NAMALWA (cell line): ENCODE measurements at regions not wholly inside any gene's neighbourhood (a gene's known extent, or its start where the extent isn't known, plus 50 kb on each side); places are given as distances from the start of the nearest gene placed in this dataset.
"Not testable (repeated sequence)": the region's sequence is repeated elsewhere in the genome, so short reads cannot be mapped to it uniquely, and the experiment has no call there.

Experiments used
- DNase-seq: peaks from one replicate; pipeline ENCODE4 v3.0.0-alpha.2; 2015; ENCODE audit warnings: low spot score

DNA sequence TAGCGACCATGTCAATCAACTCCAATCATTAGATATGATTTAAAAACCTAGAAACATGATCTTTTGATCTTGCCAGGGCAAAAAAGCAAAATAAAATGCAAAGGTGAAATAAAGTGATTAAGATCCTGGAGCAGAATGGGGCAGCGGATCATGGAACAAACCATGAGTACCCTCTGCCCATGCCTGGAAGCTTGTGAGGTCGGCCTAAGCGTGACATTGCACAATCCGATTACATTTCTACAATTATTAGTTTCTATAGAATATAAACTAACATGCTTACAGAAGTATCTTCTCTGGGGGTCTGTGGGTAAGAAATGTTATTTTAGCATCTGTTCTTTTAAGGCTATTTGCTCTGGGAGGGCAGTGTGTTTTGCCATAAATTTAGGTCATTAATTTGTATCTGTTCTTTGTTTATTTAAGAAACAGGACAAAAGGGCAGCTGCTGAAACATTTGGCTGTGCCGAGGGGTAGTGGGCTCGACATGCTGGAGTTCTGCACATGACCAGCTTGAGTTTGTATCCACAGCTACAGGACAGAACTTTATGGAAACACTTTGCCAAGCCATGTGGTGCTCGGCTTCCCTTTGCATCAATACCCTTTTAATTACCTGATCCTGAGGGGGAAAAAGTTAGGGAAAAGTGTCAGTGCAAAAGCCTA, 55.9 kb downstream of the ZBTB18 start:
- DNase-seq = no peak

DNA sequence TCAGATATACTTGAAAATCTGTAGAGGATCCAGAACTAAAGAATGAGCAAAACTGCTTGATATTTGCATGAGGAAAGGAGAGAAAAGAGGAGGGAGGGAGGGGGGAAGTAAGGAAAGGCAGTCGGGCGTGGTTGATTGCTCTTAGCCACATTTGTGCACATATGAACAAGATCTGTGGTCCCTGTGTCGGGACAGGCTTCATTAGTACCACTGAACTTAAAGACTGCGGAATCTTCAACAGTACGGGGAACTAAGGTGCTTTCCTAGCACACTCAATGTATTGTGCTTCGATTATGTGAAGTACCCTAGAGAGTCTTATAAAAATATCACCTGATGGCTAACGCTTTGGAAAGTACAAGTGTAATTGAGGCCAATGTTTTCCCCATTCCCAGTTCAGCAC, 59.9 kb downstream of the ZBTB18 start:
- no peak for DNase-seq

DNA sequence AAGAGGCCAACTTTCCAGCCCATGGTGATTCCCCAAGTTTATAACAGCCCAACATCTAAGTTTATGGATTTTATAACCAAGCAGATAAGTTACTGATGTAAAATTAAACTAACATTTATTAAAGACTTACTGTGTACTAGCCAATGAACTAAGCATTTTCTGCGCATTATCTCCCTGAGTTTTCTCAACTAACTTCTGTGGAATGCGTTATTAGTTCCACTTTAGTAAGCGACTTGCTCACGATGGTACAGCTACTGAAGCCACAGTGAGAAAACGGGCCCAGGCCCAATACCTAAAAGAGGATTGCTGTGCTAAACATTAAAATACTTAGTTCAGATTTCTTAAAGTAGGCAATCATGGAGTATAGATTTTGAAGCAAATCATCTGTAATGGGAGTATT, 61.0 kb downstream of the ZBTB18 start:
- DNase-seq = no peak

DNA sequence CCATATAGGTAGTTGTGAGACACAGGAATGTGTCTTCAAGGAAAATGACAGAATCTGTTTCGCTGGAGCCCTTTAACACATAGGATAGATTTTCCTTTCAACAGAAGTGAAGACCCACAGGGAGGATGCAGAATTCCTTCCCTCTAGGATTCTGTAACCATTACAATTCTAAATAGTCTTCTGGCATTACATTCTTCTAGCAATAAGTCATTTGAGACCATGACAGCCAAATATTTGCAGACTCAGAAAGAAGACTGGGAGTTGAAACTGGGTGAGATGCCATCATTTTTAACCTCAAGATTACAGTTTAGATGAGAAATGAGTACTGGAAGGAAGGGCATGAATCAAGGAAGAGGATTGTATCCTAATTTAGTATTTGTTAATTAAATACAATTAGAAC, 61.6 kb downstream of the ZBTB18 start:
- DNase-seq = no peak

DNA sequence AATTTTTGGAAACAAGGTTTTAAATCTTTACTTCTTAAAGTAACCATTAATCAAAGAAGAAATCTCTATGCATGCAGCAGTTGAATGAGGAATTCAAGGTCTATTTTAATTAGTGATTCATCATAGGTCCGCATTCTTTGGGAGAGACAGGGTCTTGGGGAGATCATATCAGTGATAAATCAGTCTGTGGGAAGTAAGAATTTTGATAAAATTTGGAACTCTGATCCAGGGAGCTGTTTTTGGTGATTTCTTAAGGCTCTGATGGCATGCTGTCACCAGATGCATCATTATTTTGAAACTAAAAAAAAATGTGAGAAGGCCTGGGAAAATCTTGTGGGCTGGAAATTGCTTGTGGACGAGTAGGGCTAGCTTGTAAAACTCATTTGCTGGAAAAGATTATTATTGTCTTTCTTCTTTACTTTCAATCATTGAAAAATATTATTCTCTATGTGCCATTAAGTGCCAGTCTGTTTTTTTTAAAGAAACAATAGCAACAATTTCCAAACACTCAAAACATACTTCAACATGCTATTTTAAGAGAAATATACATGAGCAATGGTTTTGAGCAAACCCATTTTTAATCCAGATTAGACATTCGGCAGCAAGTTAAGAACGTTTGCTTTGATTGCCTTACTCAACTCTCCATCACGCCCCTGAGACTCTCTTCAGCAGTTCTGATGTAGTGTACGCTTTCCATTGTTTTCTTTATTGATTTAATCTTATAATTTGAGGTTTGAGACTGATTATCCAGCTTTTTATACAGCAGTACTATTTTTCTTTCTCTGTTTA, 62.6 kb downstream of the ZBTB18 start:
- no peak for DNase-seq

DNA sequence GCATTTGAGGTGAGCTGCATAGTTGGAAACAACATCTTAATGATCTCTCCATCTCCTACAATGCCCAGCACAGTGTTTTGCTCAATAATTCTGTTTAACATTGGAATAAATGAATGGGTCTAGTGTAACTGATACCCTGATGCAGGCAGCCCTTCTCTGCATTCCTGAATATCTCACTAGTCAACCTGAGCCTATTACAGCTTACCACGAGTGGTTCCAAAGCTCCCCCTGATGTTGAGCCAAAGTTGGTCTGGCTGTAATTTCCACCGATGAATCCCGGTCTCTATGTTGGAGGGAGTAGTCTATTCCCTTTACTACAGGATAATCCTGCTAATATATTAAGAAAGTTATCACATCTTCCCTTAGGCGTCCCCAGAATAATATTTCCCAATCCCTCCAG, 63.8 kb downstream of the ZBTB18 start:
- no peak for DNase-seq

DNA sequence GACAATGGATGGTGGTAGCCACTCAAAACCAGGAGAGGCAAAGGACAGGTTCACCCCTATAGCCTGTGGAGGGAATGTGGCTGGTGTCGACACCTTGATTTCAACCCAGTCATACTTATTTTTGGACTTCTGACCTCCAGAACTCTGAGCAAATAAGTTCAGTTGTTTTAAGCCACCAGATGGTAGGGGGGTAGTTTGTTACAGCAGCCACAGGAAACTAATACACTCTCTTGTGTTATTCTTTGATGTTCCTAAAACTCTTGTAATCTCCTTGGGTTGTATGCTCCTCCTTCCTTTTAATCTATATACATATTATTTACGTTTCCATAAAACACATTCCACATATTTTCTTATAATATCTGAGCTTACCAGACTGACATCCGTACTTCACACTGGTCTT, 65.9 kb downstream of the ZBTB18 start:
- DNase-seq = no peak

DNA sequence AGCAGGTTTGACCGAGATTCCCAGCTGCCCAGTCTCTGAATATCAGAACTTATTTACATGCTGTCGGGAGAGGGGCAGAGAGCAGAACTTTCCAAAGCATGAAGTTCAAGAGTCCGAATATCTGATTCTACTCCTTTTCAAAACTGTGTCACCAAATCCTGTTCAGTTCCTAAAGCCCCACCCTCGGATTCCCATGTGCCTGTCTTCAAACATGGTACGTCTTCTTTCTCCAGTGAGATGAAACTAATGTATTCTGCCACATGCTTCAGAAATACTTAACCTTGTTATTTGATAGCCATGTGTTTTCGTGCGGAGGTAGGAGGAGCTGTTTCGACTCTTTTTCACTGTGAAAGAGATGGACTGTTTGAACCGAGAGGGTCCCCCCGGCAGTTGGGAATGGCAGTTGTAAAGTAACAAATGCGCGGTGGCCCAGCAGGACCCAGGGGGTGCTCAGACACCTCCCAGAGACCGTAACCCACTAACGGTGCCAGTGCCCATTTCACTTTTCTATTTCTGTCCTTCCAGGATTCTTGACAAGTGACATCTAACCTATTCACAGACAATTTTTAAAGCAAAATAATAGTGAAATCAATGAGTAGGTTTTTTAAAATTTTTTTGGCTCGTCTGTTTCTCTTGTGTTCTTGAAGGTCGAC, 67.2 kb downstream of the ZBTB18 start:
- no peak for DNase-seq

DNA sequence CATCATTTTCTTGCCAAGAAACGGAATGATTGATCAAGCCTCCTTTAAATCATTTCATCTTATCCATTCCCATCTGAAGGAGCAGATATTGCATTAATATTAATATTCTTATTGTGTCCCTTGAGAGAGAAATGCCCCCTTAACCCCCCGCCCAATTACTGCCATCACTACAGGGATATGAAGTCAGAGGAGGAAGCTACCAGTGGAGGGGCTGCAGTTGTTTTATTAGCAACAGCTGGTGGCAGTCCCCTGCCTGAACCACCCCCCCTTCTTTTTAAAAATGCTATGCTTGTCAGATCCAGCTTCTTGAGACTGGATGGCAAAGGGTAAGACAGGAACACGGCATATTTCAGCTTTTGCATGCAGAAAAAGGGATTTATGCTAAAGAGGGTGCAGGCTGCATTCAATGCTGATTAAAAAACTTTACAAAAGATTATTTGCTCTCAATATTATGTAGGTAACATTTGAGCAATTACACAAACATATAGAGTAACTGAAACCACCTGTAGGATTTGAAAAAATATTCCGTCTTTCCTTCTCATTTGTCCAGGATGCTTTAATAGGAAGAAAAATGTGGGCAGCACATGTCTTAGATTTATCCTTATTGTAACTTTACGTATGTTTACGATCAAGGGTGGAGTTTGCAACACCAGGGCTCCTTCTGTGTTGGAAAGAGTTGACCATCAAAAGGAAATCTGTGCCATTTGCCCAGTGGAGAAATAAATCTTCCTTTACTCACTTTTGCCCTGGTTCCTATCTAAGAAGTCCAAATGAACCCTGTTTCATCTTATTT, 77.7 kb downstream of the ZBTB18 start:
- DNase-seq = no peak

DNA sequence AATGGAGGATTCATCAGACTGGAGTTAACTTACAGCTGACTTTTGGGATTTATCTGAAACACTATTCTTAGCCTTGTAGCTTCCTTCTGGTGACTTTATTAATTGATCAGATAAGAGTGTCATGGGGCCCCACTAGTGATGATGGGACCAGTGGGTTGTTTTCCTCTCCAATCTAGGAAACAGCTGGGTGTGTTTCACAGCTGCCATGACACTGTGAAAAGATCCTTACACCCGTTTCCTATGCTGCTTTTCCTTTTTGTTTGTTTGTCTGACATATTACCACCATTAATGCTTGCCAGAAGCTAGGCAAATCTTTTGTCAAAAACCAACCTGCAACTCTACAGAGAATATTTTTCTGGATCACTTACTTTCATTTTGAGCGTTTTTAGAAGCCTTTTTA, 86.2 kb downstream of the ZBTB18 start:
- DNase-seq = no peak

DNA sequence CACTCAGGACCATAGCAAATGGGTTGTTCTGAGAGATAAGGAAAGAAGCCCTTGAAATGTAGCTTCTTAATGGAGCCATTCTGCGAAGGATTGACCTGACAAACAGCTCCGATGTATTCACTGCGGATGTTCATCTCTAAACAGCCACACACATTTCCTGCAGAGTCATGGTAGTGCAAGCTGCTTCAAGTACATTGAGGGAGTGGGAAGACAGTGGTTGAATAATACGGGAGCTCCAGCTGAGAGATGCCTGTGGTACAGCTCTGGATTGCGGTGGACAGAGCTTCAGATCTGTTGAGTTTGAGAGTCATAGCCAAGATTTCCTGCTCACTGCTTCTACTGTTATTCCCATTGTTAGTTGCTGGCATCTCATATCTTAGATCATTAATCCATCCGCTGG, 86.6 kb downstream of the ZBTB18 start:
- DNase-seq = no peak

DNA sequence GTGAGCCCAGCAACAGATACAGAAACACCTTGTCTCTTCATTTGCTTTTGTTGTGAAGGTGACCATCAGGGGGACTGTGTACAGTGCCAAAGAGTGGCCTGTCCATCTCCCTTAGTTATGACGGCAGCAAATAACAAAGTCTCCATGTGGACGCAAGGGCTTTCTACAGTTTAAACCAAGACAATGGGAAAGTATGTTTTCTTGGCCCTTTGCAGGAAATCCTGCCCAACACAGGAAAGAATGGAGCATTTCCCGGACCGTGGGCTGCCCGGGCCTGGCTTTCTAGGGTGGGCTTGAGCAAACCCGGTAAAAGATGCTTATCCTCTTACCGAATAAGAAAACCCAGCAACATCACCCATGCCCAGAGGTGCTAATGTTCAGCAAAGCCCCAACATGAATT, 87.3 kb downstream of the ZBTB18 start:
- DNase-seq = no peak

DNA sequence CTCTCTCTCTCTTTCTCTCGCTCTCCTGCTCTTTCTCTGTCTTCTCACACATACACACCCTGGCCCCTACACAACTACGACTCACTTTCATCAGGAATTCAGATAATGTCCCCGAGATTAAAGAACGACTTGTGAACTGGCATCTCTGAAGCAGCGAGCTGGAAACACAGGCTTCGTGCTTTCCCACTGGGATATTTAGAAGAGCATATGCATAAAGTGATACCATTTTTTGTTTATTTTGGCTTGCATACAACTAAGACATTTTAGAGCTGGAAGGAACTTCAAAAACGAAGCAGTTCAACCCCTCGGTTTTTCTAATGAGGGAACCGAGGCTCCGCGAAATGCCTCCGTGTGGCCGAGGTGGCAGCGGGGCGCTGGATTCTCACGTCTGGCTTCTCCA, 88.6 kb downstream of the ZBTB18 start:
- no peak for DNase-seq

DNA sequence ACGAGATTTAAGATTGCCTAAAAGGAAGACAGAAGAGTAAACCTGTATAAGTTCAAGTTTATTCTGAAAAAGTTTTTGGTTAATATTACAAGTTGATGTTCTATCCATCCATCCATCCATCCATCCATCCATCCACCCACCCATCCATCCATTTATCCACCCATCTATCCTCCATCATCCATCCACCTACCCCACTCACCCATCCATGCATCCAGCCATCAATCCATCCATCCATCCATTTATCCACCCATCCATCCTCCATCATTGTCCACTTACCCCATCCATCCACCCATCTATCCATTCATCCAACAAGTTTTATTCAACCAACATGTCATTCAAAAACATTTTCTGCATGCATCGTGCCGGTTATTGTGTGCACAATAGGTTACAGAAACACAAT, 89.3 kb downstream of the ZBTB18 start:
- no peak for DNase-seq

DNA sequence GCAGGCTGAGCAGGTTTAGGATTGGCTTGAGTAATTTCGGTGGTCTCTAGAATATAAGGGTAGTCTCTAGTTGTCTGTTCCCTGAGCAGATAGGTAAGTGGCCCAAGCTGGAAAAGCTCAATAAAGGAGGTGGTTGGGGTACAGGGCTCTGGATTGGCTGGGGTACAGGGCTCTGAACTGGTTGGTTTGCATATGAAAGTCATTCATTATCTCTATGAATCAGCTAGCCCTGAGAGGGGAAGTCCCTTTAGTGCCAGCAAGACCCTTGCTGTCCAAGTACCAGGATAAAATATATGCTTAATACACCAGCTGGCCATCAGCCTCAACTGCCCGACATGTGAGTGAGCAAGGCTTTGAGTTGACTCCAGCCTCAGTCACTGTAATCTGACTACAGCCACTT, 93.0 kb downstream of the ZBTB18 start:
- no peak for DNase-seq

DNA sequence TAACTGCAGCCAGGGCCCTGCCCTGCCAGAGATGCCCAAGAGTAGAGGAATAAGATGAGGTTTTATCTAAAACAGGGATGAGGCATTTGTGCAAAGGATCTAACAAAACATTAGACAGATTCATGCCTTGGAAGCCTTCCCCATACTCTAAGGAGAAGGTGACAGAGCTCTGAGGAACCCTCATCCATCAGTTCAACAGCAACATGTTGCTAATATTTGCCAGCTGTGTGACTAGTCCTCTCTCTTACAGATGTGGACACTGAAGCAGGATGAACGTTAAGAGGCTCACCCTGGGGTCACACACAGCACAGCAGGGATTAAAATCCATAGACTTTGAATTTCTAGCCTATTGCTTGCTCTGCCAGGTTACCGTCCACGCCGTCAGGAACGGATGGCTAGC, 99.0 kb downstream of the ZBTB18 start:
- DNase-seq = no peak

DNA sequence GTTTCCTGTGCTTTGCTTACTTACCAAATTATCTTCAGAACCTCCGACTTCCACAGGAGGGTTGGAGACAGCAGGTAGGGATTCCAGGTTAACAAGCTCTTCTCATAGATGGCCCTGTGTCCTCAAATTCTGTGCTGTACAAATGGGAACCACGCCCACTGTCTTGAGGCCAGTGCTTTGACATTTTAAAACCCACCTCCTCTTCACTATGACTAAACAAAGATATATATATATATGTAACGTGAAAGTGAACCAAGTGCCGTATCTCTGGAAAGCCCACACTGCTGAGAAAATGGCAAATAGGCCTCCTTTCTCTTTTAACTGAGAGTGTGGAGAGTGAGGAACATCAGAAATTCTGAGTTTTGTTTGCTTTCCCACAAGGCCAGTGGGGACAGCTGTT, 99.6 kb downstream of the ZBTB18 start:
- DNase-seq = no peak

DNA sequence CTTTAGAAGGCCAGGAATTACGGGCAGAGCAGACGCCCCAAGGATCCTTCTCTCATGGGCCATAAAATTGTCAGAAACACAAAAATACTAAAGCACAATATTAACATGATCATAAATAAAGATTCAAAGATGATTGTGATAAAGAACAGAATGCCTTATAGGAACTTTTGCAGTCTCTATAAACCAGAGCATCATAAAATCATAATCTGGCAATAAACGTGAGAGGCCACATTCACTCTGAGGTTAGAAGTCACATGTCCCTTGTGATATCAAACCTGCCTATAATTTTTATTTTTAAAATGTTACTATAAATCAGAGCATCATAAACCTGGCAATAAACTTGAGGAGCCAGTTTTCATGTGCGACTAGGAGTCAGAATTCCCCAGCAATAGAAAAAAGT, 100.5 kb downstream of the ZBTB18 start:
- no peak for DNase-seq

DNA sequence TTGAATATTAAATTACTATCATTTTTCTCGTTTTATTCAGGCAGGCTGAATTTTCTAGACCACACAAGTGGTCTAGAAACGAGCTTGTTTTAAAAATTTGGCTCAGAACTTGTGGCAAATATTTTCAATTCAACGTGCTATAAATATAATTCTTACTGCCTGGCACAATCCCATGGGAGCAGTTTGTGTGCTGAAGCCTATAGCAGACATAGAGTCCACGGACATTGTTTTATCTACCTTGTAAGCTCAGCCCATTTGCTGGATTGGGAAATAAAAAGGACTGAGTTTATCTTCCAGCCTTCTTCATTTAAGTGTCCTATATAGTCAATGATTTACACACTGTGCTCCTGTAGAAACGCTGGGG, 103.4 kb downstream of the ZBTB18 start:
- no peak for DNase-seq

DNA sequence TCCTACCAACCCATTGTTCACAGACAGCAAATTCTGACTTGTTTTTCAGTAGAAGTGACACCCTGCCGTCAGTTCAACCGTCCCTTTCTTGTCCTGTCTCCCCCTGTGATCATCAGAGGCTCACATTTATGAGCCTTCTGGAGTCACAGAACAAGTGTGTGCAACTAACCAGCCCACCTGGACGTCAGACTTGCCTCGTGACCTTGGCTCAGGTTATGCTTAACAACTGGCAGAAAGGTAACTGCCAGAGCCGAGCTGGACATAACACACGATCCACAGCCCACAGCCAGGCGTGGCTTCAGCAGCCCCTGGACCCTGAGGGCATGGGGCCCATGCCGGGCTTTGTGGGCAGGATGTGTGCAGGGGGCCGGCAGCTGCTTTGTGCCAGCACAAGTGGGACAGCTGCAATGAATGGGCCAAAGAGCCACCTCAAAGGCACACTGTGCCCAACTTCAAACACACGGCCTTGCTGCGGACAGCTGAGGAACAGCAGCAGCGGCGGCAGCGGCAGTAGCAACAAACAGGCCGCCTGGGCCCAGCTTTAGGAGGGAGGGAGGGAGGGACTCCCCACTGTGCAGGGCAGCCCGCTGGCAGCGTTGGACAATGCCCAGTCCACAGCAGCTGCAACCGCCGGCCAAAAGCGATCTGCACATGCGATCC, 103.9 kb downstream of the ZBTB18 start:
- no peak for DNase-seq

DNA sequence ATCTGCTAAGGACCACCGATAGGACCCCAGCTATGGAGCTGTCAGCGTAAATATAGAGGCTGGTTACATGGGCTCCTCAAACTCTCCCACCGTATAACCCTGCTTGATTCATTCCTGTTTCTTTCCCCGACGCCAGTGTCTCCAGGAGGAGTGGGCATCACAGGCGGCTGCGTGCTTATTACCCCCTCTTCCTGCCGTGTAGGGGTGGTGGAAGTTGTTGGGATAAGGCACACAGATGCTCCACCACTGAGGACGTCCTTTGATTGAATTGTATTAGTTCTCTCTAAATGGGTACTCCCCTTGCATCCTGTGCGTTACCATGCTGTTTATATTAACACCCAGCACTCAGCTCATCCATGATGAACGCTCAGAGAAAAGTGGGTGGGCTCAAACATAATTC, 104.6 kb downstream of the ZBTB18 start:
- DNase-seq = no peak

DNA sequence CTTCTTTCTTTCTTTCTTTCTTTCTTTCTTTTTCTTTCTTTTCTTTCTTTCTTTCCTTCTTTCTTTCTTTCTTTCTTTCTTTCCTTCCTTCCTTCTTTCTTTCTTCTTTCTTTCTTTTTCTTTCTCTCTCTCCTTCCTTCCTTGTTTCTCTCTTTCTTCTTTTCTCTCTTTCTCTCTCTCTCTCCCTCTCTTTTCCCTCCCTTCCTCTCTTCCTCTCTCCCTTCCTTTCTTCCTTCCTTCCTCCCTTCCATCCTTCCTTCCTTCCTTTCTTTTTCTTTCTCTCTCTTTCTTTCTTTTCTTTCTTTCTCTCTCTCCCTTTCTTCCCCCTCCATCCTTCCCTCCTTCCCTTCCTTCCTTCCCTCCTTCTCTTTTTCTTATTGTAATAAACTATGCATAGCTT, 105.5 kb downstream of the ZBTB18 start:
- DNase-seq = not testable (repeated sequence)
